ENCODE measurements at regions not wholly inside any gene's neighbourhood (a gene's known extent, or its start where the extent isn't known, plus 50 kb on each side); places are given as distances from the start of the nearest gene placed in this dataset.

DNA sequence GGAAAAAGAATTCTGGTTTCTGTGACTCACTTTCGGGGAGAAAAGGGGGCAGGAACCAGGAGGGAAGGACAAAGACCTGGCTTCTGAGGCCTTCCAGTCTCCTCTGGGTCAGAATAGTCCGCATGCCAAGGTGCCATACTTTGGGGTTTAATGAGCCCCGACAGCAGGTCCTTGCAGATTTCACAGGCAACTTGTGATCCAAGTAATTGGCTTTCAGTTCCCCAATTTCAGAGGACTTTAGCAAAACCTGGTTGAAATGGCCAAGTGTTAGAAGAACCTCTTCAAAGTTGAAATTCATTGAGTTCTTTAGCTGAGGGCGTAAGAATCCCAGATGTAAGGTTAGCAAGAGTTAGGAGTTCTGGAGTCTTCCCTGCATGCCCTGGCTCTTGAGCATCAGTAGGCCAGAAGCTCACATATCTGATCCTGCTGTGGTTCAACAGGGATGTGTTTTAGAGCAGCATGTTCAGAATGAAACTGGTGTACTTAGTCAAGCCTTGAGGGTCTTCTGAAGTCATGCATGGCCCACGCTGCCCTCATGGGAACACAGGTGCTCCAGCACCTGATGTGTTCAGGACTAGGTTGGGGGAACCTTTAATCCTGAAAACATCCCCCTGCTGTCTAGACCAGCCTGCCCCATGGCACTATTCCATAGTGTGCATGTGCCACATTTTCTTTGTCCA lies 143.0 kb downstream of the NUP35 start:
- intact Hi-C loops (cut with DNase I, micrococcal nuclease), result no loop called here
- DNase-seq (no peak), ATAC-seq (no peak)

DNA sequence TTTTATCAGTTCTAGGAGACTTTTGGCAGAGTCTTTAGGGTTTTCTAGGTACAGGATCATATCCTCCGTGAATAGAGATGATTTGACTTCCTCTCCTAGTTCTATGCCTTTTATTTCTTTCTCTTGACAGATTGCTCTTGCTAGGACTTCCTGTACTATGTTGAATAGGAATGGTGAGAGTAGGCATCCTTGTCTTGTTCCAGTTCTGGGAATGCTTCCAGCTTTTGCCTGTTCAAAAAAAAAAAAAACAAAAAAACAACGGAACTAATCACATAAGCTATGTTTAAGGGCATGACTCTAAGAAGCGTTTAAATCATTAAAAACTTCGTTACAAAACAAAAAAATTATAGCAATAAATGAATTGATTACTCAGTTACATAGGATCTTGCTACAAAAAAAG lies 145.7 kb downstream of the NUP35 start:
- ATAC-seq (no peak), DNase-seq (no peak)
- intact Hi-C loops (cut with DNase I, micrococcal nuclease), result no loop called here

DNA sequence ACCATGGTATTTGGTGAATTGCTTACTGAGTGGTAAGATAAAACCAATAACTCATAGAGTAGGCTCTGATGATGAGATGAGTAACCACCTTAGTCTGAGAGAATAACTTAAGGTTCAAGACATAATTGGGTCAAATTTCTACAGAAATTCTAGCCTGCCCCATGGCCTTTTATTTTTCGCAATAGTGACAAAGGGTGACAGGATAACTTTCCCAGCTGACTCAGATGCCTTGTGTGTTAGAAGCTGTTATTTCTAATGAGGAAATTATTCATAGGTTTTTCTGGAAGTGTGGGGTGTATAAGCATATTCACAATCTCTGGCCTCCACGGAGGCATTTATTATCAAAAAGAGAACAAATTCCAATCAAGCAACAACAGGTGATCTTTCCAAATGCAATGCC lies 159.0 kb downstream of the NUP35 start:
- intact Hi-C loops (cut with DNase I, micrococcal nuclease), result no loop called here
- ATAC-seq, result no peak
- DNase-seq, result no peak

- intact Hi-C loops (cut with DNase I, micrococcal nuclease), result no loop called here
- DNase-seq (no peak), ATAC-seq (no peak)
Measured at GRCh38 chr2:183284606-183285005, 160.4 kb downstream of the NUP35 start.

DNA sequence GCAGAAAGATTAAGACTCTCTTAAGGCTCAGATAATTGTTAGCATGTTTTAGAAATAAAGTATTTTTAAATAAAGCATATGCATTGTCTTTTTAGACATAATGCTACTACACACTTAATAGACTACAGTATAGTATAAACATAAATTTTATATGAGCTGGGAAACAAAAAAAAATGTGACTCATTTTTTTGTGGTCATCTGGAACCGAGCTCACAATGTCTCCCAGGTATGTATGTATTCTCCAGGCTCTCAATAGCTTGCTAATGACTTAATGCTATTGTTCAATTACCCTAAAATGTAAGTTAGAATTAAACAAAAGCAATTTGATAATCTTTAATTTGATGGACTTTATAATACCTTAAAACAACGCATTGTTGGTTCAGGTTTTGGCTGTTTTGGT lies 167.2 kb downstream of the NUP35 start:
- intact Hi-C loops (cut with DNase I, micrococcal nuclease), result no loop called here
- ATAC-seq (no peak), DNase-seq (no peak)

DNA sequence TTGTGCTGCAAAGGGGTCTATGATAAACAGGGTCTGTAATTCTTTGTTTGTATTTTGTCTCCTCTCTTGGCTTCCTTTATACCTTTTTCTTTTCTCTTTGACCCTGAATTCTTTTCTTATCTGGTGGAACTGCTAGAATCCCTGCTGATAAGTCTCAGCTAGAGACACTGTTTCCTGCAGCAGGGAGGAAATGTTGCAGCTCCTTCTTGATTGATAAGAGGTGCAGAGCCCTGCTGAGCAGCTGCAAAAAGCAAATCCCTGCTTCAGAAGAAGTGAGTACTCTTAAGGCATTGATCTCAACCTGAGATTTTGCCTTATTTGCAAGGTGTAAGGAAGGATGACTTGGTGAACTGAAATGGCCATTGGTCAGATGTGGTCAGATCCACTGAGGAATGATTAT lies 167.8 kb downstream of the NUP35 start:
- intact Hi-C loops (cut with DNase I, micrococcal nuclease), result no loop called here
- ATAC-seq (no peak), DNase-seq (no peak)

- intact Hi-C loops (cut with DNase I, micrococcal nuclease), result no loop called here
- ATAC-seq, result no peak
- no peak for DNase-seq
Measured at GRCh38 chr2:183339311-183339710, 215.1 kb downstream of the NUP35 start.

DNA sequence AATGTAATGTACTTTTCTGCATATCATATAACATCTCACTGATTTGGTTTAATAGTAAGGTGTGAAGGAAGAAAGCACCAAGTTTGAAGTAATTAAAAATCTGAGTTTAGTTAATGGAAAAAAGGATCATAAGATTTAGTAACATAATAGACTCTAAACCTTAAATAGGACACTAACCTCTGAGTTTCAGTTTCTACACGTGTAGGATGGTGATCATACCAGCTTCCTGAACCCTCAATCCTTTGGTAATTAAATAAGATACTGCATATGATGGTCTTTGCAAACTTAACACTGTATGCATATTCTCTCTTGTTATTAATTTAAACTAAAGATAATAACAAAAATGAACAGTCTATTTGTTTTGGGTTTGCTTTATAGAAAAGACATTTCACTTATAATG lies 216.8 kb downstream of the NUP35 start:
- DNase-seq (no peak), ATAC-seq (no peak)
- intact Hi-C loops (cut with DNase I, micrococcal nuclease), result no loop called here

GRCh38 chr2:183347969-183348368 lies 223.7 kb downstream of the NUP35 start:
- intact Hi-C loops (cut with DNase I, micrococcal nuclease), result no loop called here
- ATAC-seq, result no peak
- DNase-seq, result no peak

DNA sequence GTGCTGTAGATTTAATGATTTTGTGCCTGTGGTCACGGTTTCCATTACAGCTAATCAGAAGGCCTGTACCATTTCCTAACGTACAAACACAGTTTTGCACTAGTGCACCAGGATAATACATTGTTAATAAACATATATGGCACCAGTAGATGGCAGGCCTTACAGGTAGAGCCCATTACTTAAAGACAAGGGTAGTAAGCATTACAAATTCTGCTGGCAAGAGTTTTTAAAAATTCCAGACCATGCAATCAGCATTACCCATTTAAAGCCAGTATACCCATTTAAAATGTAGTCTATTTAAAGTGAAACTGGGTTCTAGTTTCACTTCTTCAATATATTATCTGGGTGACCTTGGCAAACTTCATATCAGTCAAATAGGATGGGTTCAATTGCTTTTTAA lies 224.2 kb downstream of the NUP35 start:
- DNase-seq (no peak), ATAC-seq (no peak)
- intact Hi-C loops (cut with DNase I, micrococcal nuclease), result no loop called here

DNA sequence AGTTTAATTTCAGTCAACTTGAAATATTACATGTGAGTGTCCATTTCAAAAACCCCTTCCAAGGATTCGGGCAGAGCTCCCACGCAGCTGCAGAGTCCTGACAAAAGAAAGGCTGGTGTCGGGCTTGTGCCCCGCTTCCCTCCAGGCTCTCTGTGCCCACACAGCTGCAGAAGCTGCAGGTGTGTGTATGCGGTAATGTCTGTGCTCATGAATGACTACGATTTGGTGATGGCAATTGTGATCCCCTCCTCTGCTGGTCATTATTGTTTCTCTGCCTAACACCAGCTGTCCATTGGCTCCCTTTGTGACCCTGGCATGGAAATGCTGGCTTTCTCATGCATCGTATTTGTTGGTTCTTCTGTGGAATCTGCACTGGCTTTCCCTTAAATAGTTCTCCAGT lies 224.8 kb downstream of the NUP35 start:
- no peak for ATAC-seq
- intact Hi-C loops (cut with DNase I, micrococcal nuclease), result no loop called here
- peak in 1 of 2 donors; percentile 2 for DNase-seq

DNA sequence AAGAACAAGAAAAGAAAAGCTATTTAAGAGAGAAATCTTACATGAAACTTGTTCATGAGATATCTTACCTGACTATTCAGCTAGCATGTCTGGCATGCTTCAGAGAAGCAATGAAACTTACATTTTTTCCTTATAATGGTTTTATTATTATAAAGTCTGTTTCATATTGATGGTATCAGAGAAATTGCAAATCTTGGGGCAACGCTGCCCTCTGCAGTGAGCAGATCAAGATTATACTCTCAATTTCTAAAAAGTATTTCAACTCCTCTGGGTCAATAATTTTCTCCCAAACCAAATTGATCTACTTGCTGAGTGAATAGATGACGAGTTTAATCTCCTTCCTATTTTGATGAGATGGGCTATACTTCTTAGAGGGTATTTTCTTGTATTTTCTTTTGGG lies 235.6 kb downstream of the NUP35 start:
- intact Hi-C loops (cut with DNase I, micrococcal nuclease), result no loop called here
- ATAC-seq (no peak), DNase-seq (no peak)

DNA sequence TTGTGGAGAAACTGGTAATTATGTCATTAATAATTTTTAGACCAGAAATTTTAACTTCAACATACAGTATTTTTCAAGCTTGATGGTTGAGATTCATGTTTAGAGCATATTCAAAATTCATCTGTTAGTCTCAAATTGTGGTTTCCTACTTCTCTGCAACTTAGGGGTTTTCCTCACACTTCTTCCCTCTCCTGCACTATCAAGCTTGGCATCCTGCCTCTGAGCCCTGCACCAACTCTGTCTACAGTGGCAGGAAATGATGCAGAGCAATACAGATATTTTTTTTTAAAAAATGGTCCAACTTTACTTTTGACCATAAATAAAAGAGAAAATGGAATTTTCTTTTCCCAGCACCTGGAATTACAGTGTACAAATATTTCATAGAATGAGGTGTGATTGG lies 247.3 kb downstream of the NUP35 start:
- no peak for DNase-seq
- intact Hi-C loops (cut with DNase I, micrococcal nuclease), result no loop called here
- no peak for ATAC-seq

- DNase-seq (no peak), ATAC-seq (no peak)
- intact Hi-C loops (cut with DNase I, micrococcal nuclease), result no loop called here
Measured at GRCh38 chr2:183375821-183376220, 251.6 kb downstream of the NUP35 start.

- intact Hi-C loops (cut with DNase I, micrococcal nuclease), result no loop called here
- ATAC-seq (no peak), DNase-seq (no peak)
Measured at GRCh38 chr2:183383854-183384253, 259.6 kb downstream of the NUP35 start.

- no peak for ATAC-seq
- DNase-seq, result no peak
- intact Hi-C loops (cut with DNase I, micrococcal nuclease), result no loop called here
Measured at GRCh38 chr2:183389546-183390080, 265.4 kb downstream of the NUP35 start.

DNA sequence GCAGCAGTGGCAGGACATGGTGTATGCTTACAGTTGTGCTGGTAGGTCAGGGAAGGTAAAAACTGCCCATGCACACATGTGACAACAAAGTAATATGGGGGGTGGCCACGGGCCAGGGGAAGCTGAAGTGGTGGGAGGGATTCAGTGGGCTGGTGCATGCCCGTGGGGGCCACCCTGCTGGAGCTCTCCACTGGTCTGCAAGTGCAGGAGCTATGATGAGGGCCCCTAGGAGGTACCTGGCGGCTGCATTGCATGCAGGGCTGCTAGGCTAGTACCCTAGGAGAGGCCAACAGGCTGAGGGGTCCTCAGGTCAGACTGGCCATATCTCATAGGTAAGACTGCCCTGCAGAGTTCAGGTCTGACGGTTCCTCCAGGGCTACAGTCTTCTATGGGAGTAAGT lies 265.9 kb downstream of the NUP35 start:
- no peak for DNase-seq
- no peak for ATAC-seq
- intact Hi-C loops (cut with DNase I, micrococcal nuclease), result no loop called here

DNA sequence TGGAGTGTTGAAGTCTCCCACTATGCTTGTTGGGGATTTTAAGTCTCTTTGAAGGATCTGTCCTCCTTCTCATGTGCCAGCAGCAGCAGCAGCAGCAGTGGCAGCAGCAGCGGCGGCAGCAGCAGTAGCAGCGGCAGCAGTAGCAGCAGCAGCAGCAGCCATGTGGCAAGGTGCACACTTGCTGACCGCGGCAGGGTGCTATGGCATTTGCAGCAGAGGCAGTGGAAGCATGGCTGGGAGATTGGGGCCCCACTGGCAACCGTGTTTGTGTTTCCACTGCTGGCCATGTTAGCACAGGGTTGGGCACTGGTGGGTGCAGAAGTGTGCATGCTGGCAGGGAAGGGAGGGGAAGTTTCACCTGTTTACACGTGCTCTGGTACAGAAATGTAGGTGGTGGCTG lies 280.1 kb downstream of the NUP35 start:
- ATAC-seq (no peak), DNase-seq (no peak)
- intact Hi-C loops (cut with DNase I, micrococcal nuclease), result no loop called here

- intact Hi-C loops (cut with DNase I, micrococcal nuclease), result no loop called here
- no peak for ATAC-seq
- no peak for DNase-seq
Measured at GRCh38 chr2:183408562-183408961, 284.3 kb downstream of the NUP35 start.

DNA sequence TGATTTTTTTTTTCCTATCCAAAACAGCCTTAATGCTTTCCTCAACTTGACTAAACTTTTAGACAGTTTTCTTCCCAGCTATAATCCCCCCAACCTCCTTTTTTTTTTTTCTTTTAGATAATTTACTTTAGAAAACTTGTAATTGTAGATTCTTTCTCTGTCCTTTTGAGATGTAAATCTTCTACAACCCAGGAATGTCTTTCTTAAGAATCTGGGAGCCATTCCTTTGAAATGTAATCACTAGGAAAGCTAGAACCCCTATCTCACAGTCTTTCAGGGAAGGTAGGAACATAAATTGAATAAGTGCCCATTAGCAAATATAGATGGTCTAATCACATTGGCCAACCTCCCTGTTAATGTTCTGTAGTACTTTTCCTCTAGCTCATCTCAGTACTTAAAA lies 285.4 kb downstream of the NUP35 start:
- ATAC-seq (no peak), DNase-seq (no peak)
- intact Hi-C loops (cut with DNase I, micrococcal nuclease), result no loop called here

GRCh38 chr2:183416753-183417152 lies 292.5 kb downstream of the NUP35 start:
- DNase-seq (no peak), ATAC-seq (no peak)
- intact Hi-C loops (cut with DNase I, micrococcal nuclease), result no loop called here

Data from left colon (tissue), 2 donors.